Spleen (tissue), 11 donors: ENCODE measurements at regions not wholly inside any gene's neighbourhood (a gene's known extent, or its start where the extent isn't known, plus 50 kb on each side); places are given as distances from the start of the nearest gene placed in this dataset.

ENCODE experiments used
- DNase-seq: peaks from one replicate; pipeline ENCODE4 v3.0.0-alpha.2; 2020
- H3K27ac ChIP-seq, 8 donors: fragments of 200-600 bp; sonication (generic) in 7 of 8; 1 replicate in 4 of 8; 2 replicates in 4 of 8; pipeline versions ENCODE4 v1.5.0 to v1.8.0; 2016 to 2021; ENCODE audit warnings: inconsistent platforms in 4 of 8, mild to moderate bottlenecking in 4 of 8, moderate library complexity in 1 of 8
- H3K27me3 ChIP-seq, 7 donors: fragments of 200-600 bp; sonication (generic) in 6 of 7; replicated peaks in 1 of 7; 1 replicate in 4 of 7; 2 replicates in 3 of 7; pipeline versions ENCODE4 v1.5.0 to v1.8.0; 2016 to 2021; ENCODE audit warnings: inconsistent platforms in 3 of 7, mild to moderate bottlenecking in 1 of 7
- H3K36me3 ChIP-seq, 6 donors: fragments of 200-600 bp; sonication (generic) in 5 of 6; 1 replicate in 4 of 6; 2 replicates in 2 of 6; pipeline versions ENCODE4 v1.5.0 to v1.8.0; 2016 to 2021; ENCODE audit warnings: inconsistent platforms in 2 of 6
- H3K4me1 ChIP-seq, 6 donors: fragments of 200-600 bp; sonication (generic) in 5 of 6; 1 replicate in 3 of 6; 2 replicates in 3 of 6; pipeline versions ENCODE4 v1.5.0 to v1.8.0; 2016 to 2021; ENCODE audit warnings: inconsistent platforms in 3 of 6
- H3K4me3 ChIP-seq, 8 donors: fragments of 200-600 bp; sonication (generic) in 7 of 8; 1 replicate in 4 of 8; 2 replicates in 4 of 8; pipeline versions ENCODE4 v1.5.0 to v1.8.0; 2016 to 2021; ENCODE audit warnings: inconsistent platforms in 4 of 8, mild to moderate bottlenecking in 4 of 8, moderate library complexity in 2 of 8
- H3K9me3 ChIP-seq, 8 donors: fragments of 200-600 bp; sonication (generic) in 7 of 8; 1 replicate in 4 of 8; 2 replicates in 4 of 8; pipeline versions ENCODE4 v1.5.0 to v1.8.0; 2016 to 2021; ENCODE audit warnings: inconsistent platforms in 4 of 8
- POLR2A ChIP-seq, 3 donors: fragments of 450-650 bp; IDR thresholded peaks; one replicate each; pipeline ENCODE4 v1.5.1; 2017; ENCODE audit warnings: antibody characterized with exemption in 3 of 3, mild to moderate bottlenecking in 1 of 3
- POLR2AphosphoS5 ChIP-seq, 3 donors: sonication (generic); formaldehyde crosslinking; IDR thresholded peaks; one replicate each; pipeline ENCODE4 v1.5.1; 2017; ENCODE audit warnings: antibody characterized with exemption in 3 of 3
- WGBS, 5 donors: extraction: QIAGEN DNeasy Blood & Tissue Kit in 3 of 5; methylation state at CpG; one replicate each; pipeline versions ENCODE4 v1.1.5 to v1.1.7; 2013 to 2018; 5-methylcytosine and 5-hydroxymethylcytosine counted together
- intact Hi-C: fragments of 100-400 bp; cut with DNase I; formaldehyde crosslinking; loops from one replicate; pipeline ENCODE4 v1.15.0; 2023; ENCODE audit warnings: low total_unique reads
- TF ChIP-seq, protein P1 (sequence below), 11 experiments: fragments of 200-600 bp in 7 of 11; fragments of 450-650 bp in 4 of 11; sonication (generic) in 4 of 11; IDR thresholded peaks in 8 of 11; conservative IDR thresholded peaks in 3 of 11; 1 replicate in 7 of 11; 2 replicates in 4 of 11; pipeline versions ENCODE4 v1.4.0 to v1.8.0; 2016 to 2021; ENCODE audit warnings: antibody characterized with exemption in 11 of 11, inconsistent platforms in 4 of 11, mild to moderate bottlenecking in 1 of 11
- donor health status: healthy with polysubstance abuse.
- donor health status: DM: no; HTN: no; CAD: no; lungs with moderate emphysema.
- donor health status: DM: no; HTN: no; CAD: no.
- donor health status: Bipolar disorder and iron deficiency.
- donor health status: healthy.
- donor health status: DM: no; HTN: no; CAD: no.
- donor health status: DM: yes; HTN: yes; CAD: no.

DNA sequence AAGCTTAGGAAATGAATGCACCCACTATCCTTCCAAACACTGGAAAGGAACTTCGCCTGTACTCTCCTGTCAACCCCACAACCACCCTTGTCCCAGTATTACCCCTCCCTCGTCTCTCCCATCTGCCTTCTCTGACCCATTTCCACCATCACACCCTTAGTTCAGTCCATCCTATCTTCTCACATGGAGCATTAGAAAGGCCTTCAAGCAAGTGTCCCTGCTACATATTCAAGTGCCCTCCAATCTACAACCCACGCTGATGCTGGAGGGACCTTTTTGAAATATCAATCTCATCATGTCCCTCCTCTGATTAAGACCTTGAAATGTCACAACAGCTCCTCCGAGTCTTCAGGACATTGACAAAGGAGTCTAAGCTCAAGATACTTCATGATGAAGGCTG, 133.8 kb upstream of the CCL2 start:
- WGBS, 5 donors: 62 to 86% (median 75%) methylated on average over 4 of the region's 4 CpGs
- Histone ChIP-seq H3K27me3 (peaks cover 0 to 64% (median 0%) of the 10 kb centered on the region in 7 donors), H3K9me3 (no peaks in the 10 kb centered on the region), H3K27ac (no peak overlapping the region), H3K4me3 (no peak overlapping the region), H3K36me3 (no peaks in the 10 kb centered on the region), H3K4me1 (no peaks in the 10 kb centered on the region)
- TF ChIP-seq, protein P1, sequence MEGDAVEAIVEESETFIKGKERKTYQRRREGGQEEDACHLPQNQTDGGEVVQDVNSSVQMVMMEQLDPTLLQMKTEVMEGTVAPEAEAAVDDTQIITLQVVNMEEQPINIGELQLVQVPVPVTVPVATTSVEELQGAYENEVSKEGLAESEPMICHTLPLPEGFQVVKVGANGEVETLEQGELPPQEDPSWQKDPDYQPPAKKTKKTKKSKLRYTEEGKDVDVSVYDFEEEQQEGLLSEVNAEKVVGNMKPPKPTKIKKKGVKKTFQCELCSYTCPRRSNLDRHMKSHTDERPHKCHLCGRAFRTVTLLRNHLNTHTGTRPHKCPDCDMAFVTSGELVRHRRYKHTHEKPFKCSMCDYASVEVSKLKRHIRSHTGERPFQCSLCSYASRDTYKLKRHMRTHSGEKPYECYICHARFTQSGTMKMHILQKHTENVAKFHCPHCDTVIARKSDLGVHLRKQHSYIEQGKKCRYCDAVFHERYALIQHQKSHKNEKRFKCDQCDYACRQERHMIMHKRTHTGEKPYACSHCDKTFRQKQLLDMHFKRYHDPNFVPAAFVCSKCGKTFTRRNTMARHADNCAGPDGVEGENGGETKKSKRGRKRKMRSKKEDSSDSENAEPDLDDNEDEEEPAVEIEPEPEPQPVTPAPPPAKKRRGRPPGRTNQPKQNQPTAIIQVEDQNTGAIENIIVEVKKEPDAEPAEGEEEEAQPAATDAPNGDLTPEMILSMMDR (IDR thresholded peaks at IDR 0.05 in 8 of 11, conservative IDR thresholded peaks at IDR 0.05 in 3 of 11): no peak
- no peak for TF ChIP-seq POLR2AphosphoS5 (IDR thresholded peaks at IDR 0.05)
- TF ChIP-seq POLR2A (IDR thresholded peaks at IDR 0.05): no peak
- DNase-seq: no peak
- intact Hi-C loops: no loop called here

DNA sequence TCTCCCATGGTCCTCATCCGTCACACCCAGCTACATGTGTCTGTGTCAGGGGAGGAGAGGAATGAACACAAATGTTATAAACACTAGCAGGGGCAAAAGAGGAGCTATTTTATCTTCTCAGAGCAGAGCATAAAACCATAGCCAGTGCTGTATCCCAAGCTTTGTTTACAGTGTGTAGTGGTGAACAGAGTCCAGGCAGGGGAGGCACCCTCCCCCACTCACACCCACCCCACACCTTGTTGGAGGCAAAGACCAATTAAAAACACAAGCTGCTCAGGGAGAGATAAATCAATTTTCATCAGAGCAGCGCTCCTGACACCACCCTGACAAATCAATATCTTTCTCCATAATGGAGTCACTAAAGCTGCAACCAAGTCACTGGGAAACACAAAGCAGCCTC, 132.6 kb upstream of the CCL2 start:
- WGBS, 5 donors: 79 to 90% (median 86%) methylated on average over 2 of the region's 2 CpGs
- H3K27me3 ChIP-seq: peaks cover 0 to 76% (median 3%) of the 10 kb centered on the region in 7 donors
- no peaks in the 10 kb centered on the region for H3K36me3 ChIP-seq
- no peak overlapping the region for H3K4me3 ChIP-seq
- H3K27ac ChIP-seq: no peak overlapping the region
- TF ChIP-seq, protein P1 (IDR thresholded peaks at IDR 0.05 in 8 of 11, conservative IDR thresholded peaks at IDR 0.05 in 3 of 11): no peak
- TF ChIP-seq POLR2AphosphoS5 (IDR thresholded peaks at IDR 0.05) (no peak), POLR2A (IDR thresholded peaks at IDR 0.05) (no peak)
- DNase-seq: no peak
- H3K9me3 ChIP-seq: no peaks in the 10 kb centered on the region
- intact Hi-C loops: no loop called here
- no peaks in the 10 kb centered on the region for H3K4me1 ChIP-seq

DNA sequence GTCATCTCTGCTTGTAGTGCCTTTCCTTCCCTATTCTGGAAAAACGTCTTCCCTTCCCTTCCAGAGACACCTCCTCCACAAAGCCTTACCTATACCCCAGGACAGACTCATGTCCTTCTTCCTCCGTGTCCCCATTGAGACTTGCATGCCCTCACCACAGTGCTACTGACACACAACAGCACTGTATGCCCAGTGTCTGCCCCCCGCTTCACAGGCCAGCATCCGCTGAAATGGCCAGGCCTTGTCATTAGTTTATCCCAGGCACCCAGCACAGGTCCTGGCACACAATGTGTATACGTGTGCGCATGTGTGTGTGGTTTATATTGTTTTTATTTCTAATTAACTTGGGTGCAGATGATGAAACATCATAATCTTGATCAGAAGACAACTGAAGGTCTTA, 130.1 kb upstream of the CCL2 start:
- no peaks in the 10 kb centered on the region for H3K4me1 ChIP-seq
- no peak overlapping the region for H3K27ac ChIP-seq
- 75 to 85% (median 78%) methylated on average over 6 of the region's 6 CpGs for WGBS, 5 donors
- peaks cover 0 to 75% (median 6%) of the 10 kb centered on the region in 7 donors for H3K27me3 ChIP-seq
- H3K36me3 ChIP-seq: no peaks in the 10 kb centered on the region
- no peak overlapping the region for H3K4me3 ChIP-seq
- no peak for TF ChIP-seq POLR2A (IDR thresholded peaks at IDR 0.05)
- TF ChIP-seq POLR2AphosphoS5 (IDR thresholded peaks at IDR 0.05): no peak
- TF ChIP-seq, protein P1 (IDR thresholded peaks at IDR 0.05 in 8 of 11, conservative IDR thresholded peaks at IDR 0.05 in 3 of 11): no peak
- no peaks in the 10 kb centered on the region for H3K9me3 ChIP-seq
- intact Hi-C loops: no loop called here
- DNase-seq: no peak

DNA sequence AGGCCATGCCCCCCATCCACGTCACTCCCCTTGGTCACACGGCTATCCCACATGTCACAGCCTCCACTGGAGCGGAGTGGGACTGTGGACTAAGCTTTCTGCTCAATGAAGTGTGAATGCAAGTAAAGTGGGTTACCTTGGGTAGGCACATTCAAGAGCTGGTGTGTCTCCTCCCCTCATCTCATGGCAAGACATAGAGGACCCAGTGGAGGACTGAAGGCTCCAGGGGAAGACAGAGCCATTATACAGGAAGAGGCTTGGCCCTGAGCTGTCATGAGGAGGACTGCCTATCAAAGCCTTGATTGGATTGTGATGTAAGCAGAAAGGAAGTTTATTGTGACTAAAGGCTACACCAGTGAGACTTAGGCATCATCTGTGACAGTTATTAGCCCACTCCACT, 129.2 kb upstream of the CCL2 start:
- intact Hi-C loops: no loop called here
- TF ChIP-seq, protein P1 (IDR thresholded peaks at IDR 0.05 in 8 of 11, conservative IDR thresholded peaks at IDR 0.05 in 3 of 11): no peak
- TF ChIP-seq POLR2AphosphoS5 (IDR thresholded peaks at IDR 0.05) (no peak), POLR2A (IDR thresholded peaks at IDR 0.05) (no peak)
- 81 to 91% (median 88%) methylated on average over 3 of the region's 3 CpGs for WGBS, 5 donors

More for the DNA sequence above, 129.2 kb upstream of the CCL2 start:
- no peak for DNase-seq
- Histone ChIP-seq H3K9me3 (no peaks in the 10 kb centered on the region), H3K4me3 (no peak overlapping the region), H3K36me3 (no peaks in the 10 kb centered on the region), H3K4me1 (no peaks in the 10 kb centered on the region), H3K27ac (no peak overlapping the region), H3K27me3 (peaks cover 0 to 67% (median 6%) of the 10 kb centered on the region in 7 donors)
